Fibroblast of peridontal ligament (primary cell): ENCODE measurements at regions not wholly inside any gene's neighbourhood (a gene's known extent, or its start where the extent isn't known, plus 50 kb on each side); places are given as distances from the start of the nearest gene placed in this dataset.

ENCODE experiments used
- DNase-seq: peaks from one replicate; pipeline ENCODE4 v3.0.0-alpha.2; 2010; ENCODE audit errors: extremely low read depth

DNA sequence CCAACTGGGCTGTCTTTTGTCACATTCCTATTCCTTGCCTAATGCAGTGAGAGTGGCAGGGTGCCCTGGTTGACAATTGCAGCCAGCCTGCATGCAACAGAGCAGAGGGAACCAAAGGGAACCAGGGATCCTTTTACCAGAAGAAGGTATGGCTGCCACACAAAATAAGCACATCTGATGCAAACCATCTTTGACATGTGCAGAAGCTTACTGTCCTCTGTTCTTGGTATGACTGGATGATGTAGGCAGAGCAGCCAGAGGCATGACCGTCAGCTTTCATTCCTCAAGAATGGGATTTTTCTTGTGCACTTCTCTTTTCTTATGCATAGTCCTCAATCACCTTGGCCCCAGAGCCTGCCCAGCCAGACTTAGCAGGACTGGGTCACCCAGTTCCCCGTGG is 116.1 kb downstream of the UQCRFS1 start:
- DNase-seq: no peak

DNA sequence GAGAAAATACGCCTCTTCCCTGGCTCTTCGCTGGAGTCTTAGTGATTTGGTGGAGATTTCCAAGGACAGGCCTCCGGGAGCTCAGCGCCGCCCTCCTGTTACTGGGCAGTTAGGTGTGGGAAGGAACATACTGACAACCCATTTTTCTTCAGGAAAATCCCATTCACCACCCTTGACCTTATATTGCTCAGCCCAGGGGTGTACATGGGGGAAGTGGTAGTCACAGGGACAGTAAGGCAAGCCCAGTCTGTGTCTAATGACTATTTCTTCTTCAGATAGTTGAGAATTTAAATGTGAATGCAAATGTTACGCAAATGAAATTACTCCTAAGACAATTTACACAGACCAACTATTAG is 119.4 kb downstream of the UQCRFS1 start:
- DNase-seq: no peak

DNA sequence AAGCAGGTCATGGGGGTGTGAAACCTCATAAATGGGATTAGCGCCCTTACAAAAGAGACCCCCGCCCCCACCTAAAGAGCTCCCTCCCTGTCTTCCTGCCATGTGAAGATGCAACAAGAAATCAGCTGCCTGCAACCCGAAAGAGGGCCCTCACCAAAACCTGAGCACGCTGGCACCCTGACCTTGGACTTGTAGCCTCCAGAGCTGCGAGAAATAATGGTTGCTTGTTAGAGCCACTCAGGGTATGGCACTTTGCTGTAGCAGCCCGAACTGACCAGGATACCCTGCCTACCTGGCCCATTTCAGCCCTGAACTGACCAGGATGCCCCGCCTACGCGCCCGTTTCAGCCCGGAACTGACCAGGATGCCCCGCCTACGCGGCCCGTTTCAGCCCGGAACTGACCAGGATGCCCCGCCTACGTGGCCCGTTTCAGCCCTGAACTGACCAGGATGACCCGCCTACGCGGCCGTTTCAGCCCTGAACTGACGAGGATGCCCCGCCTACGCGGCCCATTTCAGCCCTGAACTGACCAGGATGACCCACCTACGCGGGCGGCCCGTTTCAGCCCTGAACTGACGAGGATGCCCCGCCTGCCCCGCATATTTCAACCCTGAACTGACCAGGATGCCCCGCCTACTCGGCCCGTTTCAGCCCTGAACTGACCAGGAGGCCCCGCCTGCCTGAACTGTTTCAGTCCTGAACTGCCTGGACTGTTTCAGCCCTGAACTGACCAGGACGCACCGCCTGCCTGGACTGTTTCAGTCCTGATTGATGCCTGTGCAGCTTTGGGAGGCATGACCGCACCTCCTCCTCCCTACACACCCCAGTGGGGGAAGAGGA is 120.0 kb downstream of the UQCRFS1 start:
- DNase-seq: no peak

DNA sequence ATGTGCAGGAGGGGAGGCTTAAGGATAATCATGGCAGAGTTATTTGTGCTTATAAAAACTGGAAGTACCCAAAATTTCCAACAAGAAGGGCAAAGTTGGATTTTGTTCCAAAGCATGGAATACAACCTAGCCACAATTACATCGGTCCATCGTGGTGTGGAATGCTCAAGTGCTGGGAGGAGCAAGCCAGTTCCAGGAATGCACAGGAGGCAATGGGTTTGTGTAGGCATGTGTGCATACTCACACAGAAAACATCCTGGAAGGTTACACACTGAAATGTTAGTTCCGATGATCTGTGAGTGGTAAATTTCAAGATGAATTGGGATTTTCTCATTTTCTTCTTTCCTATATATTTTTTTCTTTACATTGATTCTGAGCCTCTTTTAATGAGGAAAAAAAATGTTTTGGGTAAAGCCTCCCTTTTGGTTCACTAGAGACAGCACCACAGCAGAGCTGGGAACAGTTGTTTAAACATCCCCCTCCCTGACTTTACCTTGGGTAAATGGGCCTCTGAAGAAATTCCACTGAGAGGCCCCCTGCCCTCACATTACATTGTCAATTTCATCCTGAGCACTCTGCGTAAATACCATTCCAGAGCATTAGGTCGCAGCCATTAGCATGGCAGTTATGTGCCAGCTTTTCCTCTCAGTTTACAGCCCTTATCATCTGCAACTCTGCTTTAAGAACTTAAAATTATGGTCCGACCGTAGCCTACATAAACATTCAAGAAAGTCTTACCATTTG is 122.0 kb downstream of the UQCRFS1 start:
- DNase-seq: no peak

DNA sequence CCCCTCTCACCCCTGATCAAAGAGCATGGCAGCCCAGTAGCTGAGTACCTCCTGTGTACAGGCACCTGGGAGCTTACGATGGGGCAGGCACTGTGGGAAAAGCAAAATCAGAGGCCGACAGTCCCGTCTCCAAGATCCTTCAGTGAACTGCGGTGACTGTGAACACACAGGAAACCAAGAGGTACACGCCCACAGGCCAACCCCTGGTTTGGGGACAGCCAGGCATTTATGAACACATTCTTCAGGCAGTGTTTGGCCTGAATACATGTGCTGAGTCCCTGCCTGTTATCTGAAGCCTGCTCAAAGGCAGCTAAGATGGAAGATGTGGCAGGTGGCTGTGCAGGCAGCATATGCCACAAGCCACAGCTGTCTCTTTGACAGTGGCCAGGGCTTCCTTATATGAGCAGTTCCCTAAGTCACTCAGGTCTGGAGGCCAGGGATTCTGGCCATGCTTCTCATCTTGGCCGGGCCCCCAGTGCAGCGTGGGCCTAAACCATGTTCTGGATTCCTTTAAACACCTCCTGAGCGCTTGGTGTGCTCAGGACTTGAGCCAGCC is 123.6 kb downstream of the UQCRFS1 start:
- no peak for DNase-seq

DNA sequence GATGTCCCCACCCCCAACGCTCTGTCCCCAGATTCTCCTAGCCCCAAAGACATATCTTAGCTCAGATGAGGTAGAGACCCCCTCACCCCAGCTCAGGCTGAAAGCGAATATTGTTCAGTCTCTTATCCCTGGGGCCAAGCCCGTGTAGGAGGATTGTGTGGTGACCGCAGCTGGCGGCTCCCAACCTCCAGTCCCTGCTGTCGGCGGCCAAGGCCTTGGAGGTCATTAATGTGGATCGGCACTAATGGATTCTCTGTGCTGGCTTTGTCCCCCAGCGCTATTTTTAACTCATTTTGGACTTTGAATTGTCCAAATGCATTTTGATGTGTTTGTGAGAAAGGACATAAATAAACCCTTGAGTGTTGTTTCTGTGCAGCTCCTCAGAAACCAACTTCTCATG is 124.2 kb downstream of the UQCRFS1 start:
- no peak for DNase-seq

DNA sequence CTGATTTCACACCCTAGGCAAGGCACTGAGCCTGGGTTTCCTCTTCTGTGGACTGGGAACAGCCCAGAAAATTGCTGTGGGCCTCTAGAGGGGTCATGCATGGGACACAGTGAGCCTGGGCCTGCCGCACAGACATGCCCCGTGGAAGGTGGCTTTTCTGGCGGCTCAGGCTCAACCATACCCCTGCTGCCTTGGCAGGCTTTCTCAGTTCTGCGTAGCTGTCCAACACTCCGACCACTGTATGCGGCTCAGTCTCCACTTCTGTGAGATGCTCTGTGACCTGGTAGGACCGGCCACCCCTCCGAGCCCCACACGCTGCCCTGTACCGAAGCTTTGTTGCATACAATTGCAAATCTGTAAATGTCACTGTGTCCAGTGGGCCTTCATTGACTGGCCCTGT is 126.3 kb downstream of the UQCRFS1 start:
- no peak for DNase-seq

DNA sequence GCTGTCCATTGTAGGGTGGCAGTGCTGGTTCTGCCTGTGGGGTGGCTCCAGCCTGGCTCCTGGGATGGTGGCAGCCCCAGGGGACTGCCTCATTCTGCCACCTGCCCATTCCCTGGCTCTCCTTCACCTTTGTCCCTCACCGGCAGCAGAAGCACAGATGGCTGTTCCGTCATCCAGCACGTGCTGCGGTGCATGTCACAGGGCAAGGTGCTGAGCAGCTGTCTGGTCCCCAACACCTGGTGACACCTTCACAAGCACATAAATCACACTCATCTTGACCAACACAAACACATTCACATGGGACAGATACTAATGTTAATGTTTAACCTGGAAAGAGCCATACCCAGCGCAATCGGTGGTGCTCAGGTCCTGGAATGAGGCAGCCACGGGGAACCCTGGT is 126.8 kb downstream of the UQCRFS1 start:
- no peak for DNase-seq

DNA sequence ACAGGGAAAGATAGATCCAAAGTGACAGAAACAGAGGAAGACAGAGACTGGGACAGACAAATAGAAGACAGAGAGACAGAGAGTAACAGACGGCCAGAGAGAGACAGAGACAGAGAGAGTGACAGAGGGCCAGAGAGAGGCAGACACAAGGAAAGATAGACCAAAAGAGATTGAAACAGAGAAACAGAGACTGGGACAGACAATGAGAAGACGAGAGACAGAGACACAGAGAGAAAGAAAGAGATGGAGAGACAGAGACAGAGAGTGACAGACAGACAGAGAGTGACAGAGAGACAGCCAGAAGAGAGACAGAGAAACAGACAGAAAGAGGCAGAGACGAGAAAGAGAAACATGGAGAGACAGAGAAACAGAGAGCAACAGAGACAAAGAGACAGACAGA is 127.3 kb downstream of the UQCRFS1 start:
- DNase-seq: no peak

DNA sequence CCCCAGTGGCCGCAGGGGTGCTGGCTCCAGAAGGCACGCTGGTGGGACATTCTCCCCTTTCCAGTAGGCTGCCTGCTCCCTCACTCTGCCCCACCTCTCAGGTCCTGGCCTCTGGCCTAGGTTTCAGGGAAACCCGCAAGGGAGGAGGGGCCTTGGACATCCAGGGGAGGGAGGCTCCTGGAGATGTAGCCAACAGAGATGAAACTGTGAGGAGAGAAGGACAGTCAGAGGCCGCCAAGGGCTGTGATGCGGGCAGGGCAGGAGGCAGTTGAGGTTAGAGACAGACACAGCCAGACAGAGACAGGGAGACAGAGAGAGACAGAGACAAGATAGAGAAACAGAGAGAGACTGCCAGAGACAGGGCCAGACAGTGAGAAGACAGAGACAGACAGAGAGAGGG is 127.7 kb downstream of the UQCRFS1 start:
- DNase-seq: no peak

DNA sequence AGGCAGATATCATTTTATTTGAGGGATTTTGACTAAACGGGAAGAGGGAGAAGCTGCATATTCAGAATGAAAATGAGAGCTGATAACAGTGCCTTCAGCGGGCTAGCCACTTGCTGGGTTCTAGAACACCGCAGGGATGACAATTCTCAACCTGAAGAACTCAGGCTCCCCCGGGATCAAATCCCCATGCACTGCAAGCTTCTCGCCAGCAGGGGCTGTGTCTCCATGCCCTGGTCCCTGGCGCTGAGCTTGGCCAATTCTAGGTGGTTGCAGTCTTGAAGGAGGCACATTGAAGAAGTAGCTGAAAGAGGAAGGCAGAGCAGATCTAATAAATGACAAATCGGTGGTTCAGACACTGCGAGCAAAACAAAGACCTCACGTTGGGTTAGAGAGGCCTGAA is 128.7 kb downstream of the UQCRFS1 start:
- DNase-seq: no peak

DNA sequence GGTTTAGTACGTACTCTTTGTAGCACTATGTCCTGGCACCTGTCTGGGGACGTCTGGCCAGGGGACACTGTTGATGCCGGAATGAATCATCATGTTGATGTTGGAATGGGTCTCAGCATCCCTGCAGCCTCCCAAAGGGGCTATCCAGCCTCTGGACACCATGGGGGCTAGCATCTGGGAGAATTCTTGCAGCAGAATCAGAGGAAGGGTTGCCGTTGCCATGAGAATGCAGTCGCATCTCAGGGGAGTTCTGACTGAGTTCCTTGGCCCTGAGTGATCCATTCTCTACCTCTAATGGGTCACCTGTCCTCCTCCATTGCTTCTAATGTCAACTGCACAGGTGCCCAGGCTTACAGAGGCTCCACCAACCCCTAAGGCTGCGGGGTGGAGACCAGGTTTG is 129.1 kb downstream of the UQCRFS1 start:
- DNase-seq: no peak

DNA sequence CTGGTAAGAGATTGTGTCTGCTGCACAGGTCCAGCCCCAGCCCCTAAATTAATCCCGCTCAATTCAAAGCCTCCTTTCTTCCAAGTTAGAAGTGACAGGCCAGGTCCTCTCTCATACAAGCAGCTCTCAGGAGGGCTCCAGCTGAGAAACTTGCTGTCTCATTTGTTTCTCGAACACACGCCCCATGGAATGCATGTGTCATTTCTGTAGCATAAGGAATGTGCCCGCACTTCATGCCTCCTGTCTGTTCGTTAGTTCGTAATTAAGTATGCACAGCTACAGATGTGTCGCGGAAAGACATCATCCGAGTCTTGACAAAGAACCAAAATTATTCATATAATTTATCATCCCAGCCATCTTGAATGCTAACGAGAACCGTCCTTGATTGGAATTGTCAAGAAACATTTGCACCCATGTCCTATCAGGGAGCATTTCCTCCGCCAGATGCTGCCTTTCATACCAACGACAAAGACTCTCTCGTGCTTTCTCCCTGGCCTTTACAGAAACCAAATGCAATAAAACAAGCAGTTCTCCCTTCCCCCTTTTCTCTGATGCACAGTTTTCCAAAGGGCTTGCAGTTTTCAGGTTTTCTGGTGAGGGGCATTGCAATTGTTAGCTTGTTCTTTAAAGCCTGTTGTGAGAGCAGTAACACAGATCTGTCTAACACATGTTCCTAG is 133.5 kb downstream of the UQCRFS1 start:
- DNase-seq: no peak

DNA sequence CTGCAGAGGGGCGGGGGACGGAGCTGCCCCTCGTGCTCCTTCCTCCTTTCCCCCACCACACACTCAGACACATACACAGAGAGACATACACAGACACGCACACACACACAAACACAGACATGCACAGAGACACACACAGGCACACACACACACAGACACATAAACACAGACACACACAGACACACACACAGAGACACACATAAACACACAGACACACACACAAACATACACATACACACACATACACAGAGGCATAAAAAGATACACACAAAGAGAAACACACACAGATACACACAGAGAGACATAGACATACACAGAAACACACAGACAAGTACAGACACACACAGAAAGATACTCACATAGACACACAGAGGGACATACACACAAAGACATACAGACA is 136.0 kb downstream of the UQCRFS1 start:
- no peak for DNase-seq

DNA sequence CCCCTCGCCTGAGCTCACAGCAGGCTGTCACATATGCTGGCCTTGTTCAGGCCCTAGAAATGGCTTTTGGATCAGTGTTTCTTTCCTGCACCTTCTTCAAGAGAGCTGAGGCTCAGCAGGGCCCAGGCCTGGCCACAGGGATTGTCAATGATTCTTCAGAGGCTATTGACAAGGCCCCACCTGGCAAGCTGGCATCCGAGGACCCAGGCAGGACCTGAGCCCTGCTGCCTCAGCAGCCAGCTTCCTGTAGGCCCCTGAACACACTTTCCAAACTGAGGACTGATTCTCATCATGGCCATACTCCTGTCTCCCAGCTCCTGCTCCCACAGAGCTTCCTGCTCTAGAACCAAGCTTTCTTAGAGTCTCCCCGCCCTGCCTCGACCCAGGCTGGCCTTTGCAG is 136.8 kb downstream of the UQCRFS1 start:
- no peak for DNase-seq

DNA sequence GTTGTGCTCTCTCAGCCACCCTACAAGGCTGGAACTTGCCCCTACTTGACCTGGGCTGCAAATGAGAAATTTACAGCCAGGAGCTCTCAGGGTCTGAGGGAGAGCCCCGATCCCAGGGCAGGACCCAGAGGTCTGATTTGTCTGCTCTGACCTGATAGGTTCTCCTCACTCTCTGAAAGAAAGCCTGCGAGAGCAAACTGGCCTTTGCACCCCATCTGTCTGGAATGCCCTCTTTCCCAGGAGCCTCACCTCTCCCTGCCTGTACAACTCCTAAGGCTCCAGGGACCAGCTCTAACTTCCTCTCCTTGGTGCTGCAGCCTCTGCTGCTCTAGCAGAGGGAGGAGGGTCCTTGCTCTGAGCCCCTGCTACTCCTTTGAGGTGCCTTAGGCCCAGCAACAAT is 137.8 kb downstream of the UQCRFS1 start:
- no peak for DNase-seq

DNA sequence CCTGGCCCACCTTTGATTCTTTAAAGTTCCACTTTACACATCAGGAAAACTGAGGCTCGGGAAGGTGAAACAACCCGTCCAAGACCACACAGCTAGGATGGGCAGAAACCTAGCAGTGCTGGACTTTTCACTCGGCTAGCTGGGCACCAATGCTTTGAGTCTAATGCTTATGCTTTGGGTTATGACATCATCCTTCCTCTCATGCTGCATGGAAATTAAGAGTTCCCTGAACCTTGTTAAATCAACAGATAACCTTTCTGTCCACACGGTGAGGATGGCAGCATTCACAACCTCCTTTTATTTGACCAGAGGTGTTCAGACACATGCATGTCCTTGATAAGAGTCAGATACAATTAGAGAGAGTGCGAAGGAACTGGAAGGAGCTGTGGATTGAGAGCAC is 138.4 kb downstream of the UQCRFS1 start:
- no peak for DNase-seq

DNA sequence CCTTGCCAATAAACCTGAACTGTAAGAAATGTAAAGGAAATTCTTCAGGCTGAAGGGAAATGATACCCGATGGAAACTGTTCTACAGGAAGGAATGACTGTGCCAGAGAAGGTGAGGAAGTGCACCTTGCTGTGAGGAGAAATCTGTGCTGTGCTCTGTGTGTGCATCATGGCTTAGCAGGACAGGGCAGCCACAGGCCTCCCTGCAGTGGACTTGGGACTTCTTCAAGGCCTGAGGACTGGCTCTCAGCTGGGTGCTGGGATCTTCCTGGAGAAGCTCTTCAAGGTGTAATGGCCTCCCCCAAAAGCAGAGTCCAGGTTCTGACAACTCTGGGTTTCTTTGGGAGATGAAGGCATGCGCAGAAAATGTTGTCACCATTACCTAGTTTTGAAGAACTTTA is 145.1 kb downstream of the UQCRFS1 start:
- DNase-seq: no peak

DNA sequence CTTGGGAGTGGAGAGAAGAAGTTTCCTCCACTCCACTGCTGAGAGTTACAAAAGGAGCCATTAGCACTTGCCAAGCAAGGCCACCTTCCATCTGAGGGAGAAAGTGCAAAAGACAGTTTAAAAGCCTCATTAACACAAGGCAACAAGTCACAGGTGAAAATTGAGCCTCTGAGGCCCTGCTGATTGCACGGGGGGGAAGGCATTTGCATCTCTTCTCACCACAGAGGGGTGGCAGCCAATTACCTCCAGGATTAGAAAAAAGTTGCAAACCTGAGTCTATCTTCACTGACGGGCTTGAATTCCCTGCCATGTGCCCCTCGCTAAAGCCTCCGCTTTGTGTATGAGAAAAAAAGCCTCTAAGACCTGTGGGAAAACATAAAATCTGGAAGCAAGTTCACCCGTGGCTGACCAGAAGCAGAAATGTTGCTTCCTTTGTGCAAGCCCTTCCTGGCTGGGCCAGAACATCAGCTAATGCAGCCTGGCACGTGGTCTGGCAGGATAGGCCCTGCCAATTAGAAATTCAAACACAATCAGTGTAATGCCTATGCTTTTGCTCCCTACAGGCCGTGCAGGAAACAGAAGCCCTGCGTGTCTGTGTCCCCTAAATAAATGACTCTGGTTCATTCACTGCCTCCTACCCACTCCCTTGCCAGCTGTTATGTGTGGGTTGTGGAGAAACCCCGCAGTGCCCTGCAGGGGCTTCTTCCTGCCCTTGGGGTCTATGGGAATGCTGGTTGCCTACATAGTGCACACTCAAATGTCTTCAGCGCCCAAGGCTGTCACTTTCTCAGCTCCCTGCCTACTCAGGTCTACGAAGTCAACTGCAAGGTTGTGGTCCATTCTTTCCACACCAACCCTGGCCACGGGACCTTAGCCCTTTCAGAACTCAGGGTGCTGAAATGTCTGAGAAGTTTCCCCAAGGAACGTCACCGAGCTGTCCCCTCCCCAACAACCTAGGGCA is 150.2 kb downstream of the UQCRFS1 start:
- no peak for DNase-seq

DNA sequence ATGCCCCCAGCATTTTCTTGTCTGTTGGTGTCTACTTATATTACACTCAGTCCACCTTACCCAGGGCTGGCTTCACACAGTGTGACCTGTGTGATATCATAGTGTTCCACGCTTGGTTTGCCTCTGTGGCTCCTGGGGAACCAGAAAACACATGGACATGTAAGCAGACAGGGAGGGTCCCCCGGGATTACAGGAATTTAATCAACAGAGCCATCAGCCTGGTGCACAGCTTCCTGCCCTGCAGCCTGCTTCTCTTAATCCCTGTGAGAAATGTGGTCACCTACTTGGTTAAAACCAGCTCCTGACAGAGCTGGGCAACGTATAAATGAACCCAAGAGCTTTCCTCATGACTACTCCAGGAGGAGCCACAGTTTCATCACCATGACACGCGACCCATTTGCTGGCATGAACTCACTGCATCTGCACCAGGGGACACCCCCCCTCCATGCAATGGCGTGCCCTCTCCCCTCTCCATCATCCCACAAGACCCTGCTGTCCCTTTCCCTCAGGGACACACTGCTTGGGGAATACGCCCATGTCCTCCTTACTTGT is 152.1 kb downstream of the UQCRFS1 start:
- no peak for DNase-seq

DNA sequence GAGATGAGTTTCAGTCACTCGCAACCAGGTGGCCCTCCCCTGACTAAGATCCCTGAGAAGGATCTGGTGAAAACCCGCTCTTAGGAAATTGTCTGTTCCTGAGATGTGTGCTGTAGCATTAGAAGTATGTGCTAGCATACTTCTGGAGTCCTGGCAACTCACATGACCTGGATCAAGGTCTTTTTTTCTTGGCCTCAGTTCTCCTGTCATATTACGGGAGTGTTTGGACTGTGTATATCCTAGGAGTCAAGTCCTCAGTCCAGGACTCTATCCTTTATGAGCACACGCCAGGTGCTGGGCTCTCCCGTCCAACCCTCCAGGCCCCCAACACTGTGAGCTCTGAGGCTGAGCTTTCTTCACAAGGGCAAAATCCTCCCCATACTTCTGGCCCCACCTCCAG is 156.4 kb downstream of the UQCRFS1 start:
- DNase-seq: no peak
